AG08395 (cell line): ENCODE measurements at regions not wholly inside any gene's neighbourhood (a gene's known extent, or its start where the extent isn't known, plus 50 kb on each side); places are given as distances from the start of the nearest gene placed in this dataset.
A peak's percentile ranks its signal among the peaks of the same experiment; 100 is the strongest.

Source experiments
- DNase-seq: peaks from one replicate; pipeline ENCODE4 v3.0.0; 2012; ENCODE audit warnings: mixed read lengths, low spot score

DNA sequence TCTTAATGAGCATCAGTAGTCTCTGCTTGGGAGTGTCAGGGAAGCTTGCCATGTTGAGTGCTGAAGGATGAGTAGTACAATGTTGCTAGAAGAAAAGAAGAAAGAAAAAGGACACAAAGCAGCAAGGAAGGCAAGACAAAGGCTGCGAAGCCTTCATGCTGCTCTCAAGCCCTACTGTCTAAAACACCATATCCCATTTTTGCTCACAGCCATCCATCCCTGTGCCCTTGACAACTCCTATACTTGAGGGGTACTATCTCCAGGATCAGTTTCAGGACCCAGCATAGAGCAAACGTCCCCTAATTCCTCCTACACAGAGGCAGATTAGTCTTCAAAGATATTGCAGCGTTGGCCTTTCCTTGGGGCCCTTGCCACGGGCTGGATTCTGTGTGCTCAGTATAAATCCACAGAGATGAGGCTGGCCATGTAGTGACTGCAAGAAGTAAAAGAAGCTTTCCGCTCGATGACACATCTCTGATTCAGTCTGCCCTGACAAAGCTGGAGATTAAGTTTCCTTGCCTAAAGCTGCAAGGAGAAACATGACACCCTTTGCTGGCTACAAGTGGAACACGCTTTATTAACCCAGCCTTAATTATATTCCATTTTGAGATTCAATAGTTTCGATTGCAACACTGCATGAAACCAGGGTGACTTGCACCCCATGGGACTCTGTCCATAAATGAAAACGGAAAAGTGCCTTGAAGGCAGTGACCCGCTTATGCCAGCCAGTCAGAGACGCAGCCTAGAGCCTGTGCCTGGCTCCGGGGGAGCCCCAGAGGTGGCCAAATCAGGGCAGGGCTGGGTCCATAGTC, 304.6 kb downstream of the ACTL7B start:
- DNase-seq: peak; percentile 83

DNA sequence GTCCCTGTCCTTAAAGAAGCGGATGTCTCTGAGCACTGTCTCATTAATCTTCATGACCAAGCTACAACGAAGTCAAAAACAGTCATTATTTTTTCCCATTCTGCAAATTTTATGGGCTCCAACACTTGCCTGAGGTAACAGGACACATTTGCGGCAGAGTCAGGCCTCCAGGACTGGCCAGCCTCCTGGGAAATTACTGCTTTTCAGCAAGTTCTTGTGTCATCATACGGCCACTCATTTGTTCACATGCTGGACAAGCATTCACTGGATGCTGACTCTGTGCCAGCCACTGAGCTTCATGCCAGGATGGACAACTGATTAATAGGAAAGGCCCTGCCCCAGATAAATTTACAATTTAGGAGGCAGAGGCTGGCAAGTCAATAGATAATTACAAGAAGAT, 305.7 kb downstream of the ACTL7B start:
- DNase-seq: peak; percentile 61

DNA sequence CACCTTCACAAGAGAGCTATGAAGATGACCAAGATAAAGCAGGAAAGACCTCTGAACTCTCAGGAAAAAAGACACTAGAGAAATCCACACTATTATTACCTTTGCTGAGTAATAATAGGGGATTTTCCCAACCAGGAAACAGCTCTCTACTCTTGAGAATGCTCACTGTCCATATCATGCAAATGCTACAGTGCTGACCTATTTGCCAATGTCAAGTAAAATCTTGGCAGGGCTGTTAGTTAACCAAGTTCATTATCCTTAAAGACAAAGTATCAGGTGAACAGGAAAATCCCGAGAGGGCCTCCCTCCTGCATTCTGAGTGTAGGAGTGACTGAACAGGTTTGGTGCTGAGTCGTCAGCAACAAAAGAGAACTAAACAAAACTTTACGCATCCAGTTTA, 306.6 kb downstream of the ACTL7B start:
- DNase-seq: no peak

DNA sequence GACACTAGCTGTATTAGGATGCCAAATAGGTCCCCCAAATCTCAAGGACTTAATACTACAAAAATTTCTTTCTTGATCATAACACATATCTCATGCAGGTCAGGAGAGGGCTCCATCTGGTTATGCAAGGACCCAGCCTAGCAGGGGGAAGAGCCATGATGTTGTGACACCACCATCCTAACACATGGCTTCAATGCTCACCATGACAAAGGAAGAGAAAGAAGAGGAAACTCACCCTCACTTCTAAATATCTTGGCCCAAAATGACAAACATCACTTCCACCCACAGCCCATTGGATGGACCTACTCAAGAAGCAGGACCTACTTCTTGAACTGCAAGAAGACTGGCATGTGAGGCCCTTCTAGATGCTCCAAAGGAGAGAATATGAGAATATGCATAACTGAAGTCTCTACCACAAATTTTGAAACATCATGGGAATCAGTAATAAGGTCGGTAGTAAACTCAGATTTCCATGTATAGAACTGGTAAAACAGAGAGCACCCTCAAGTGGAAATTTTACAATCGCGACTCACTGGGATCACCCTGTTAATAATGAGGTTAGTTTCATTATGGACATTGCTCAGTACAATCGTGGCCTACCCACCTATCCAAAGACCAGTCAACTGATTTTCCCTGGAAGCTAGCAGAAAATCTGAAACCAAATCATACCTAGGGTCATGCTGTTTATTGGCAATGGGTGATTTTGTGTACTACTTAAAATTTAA, 308.2 kb downstream of the ACTL7B start:
- no peak for DNase-seq

DNA sequence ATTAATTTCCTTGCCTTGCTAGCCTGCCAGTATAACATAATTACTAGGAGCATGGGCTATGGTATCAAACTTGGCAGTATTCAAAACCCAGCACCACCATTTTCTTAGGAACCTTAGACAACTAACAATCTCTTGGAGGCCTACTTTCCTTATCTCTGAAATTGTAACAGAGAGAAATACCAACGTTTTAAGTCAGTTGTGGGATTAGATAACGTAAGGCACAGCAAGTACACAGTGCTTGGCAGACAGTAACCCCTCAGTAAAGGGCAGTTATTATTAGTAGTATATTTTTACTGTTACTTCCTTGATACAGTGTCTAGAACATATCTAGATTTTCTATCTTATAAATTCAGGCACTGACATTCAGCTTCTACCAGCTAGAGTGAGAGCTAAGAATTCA, 309.6 kb downstream of the ACTL7B start:
- no peak for DNase-seq

DNA sequence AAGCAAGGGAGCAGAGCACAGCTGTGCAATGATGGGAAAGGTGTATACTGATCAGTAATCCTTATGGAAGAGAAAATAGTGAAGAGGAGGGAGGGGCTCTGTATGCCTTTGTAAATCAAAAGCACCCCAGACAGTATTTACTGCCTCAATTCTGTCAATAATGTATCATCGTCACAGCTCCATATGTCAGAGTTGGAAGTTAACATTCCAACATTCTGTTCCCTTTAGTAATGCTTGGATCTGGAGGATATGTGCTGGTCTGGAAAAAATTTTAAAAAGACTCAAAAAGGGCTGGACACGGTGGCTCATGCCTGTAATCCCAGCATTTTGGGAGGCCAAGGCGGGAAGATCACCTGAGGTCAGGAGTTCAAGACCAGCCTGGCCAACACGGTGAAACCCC, 310.4 kb downstream of the ACTL7B start:
- DNase-seq: no peak

DNA sequence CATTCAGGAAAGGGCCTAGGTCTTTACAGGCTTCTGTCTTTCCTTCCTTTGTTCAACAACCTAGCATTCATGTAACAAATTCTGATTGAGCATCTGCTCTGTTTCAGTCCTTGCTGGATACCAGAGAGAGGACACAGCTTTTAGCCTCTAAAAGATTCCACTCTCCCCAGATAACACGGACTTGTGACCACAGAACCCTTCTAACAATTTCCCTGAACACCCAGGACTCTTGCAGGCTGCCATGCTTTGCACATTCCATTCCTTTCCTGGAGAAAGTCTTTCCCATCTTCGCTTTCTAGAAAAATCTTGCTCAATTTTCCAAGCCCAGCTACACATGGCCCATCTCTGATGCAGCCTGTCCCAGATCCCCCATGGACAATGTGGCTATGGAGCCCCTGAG, 310.9 kb downstream of the ACTL7B start:
- no peak for DNase-seq

DNA sequence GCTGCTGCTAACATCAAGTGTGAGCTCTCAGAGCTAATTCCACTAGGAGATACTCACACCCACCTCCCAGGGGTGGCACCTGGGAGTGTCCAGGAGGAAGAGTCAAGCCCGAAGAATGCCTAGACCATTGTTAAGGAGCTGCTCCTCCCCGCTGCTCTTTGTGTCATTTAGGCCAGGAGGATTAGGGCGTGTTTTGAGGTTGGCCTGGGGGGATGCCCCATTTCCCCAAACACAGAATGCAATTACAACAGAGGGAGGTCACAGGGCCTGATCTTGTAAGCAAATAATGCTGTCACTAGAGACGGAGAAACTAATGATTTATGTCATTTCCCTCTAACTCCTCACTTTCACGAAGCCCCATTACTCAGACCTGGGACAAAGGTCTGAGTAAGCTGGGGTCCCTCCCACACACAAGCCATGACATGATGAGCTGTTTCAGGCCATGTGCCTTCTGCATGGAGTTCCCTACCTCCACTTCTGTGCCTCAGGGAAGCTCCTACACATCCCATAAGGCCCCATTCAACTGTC, 312.5 kb downstream of the ACTL7B start:
- DNase-seq: peak; percentile 26

DNA sequence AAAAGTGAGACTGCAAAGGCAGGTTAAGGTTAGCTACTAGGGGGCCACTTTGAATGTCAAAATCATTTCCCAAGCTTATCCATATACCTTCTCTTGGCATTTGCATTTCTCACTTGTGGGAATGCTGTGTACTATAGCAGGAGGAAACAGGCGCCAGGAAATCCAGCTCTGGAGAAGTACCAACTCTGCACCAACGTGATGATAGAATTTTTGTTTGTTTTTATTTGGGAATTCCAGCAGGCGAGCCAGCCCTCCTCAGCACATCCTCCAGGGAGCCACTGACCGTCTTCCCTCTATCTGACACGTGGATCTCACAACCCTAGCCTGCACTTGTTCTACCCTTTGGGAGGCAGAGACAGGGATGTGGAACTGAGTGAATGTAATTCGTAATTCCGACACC, 318.0 kb downstream of the ACTL7B start:
- DNase-seq: no peak

DNA sequence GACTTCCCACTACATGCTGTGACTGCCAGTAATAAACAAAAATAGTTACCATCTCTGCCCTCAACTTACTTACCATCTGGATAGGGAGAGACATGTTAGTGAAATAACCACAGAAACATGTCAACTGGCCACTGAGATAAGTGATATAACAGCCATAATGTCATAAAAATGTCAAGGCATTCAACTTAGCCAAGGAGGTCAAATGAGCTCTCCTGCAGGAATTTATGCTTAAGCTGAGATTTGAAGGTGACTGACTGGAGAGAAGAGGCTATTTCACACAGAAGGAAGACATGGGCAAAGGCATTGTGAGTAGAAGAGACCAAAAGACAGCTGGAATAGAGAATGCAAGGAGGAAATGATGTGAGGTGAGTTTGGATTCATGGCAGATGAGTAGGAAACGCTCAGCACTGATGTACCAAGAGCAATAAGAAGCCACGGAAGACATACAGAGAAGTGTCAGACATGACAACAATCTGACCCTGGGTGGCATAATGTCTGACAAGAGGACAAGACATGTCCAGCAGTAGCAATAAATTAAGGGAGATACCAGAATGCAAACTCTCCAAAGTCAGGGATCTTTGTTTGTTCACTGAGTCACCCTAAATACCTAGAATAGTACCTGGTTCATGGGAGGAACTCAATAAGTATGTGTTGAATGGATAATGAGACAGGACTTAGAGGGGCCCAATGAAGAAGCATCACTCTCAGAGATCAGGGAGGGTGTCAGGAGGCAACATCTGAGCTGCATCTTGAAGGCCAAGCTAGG, 318.8 kb downstream of the ACTL7B start:
- DNase-seq: no peak

DNA sequence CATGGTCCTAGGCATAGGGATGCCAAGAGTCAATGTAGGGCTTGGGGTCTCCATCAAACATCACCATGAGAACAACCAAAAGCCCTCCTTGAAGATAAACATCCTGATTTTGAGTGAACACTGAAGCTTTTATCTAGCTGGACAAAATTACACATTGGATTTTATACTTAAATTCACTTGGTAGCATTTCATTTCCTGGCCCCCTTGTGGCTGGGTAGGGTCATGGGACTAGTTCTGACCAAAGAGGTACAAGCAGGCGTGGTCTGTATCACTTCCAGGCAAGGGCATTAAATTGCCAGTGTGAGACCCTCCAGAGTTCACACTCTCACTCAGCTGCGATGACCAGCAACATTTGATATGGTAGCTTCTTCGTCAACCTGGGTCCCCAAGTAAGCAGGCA, 320.3 kb downstream of the ACTL7B start:
- no peak for DNase-seq

DNA sequence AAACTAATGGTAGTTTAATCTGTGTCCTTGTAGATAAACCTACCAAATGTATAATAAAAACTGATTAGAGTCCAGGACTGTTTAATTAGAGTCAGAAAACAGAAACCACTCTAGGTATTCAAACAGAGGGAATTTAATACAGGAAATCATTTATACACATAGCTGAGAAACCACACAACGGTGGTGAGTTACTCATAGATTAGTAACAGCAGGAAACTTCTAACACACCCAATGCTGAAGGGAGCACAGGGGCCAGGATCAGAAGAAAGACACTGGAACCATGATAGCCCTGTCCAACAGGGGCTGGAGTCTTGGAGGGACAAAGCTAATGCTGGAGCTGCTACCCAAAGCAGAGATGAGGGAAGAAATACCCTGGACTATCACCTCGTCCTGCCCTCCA, 321.0 kb downstream of the ACTL7B start:
- DNase-seq: peak; percentile 87

DNA sequence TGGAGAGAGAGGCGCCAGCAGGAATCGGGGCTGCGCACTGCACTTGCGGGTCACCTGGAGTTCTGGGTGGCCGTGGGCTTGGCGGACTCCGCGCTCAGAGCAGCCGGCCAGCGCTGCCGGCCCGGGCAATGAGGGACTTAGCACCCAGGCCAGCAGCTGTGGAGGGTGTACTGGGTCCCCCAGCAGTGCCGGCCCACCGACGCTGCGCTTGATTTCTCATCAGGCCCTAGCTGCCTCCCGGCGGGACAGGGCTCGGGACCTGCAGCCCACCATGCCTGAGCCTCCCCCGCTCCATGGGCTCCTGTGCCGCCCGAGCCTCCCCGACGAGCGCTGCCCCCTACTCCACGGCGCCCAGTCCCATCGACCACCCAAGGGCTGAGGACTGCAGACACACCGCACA, 325.6 kb downstream of the ACTL7B start:
- DNase-seq: no peak

DNA sequence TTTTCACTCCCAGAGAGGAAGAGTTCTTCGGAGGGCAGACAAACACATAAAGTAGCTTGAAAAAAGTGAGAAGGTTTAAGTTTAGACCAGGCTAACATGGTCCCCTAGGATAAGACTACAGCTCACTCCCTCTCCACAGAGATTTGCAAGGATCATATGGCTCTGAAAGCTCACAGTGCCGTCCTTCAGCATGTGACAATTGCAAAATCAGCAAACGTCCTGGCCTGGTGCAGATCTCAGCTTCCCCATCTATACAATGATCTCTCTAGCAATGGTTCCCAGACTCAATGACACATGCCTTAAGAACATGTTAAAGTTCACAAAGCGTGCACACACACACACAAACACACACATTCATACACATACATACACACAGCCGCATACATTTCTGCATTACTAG, 327.6 kb downstream of the ACTL7B start:
- no peak for DNase-seq

DNA sequence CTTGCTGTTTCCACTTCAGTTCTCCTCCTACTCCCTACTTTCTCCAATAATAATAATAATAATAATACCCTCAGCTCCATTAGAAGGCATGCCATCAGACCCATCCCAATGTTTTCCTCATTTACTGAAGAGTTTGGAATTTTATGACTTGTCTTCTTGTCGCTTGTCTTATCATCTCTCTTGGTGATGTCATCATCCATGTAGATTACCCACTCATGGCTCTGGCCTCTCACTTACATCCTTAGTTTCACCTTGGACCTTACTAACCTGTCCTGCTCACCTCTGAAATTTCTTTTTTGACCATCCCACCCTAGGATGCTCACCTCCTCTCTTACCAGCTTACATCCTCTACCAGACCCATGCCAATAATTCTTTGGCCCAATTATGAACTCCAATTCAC, 329.3 kb downstream of the ACTL7B start:
- DNase-seq: no peak

DNA sequence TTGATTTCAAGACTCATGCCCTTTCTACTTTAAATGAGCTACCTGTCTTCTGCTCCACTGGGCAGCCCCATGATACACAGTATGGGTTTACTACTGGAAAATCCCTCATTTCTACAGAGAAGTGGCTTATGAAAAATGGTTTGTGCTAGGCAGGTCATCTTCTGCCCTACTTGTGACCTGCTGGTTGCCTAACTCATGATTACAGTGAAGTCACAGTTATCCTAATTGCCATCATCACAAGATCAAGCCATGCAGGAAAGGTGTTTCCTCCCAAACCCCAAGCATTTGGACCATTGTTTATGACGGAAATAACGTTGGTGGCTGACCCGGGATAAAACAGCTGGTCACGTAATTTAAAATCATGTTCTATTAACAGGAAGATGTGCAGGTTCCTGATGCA, 330.6 kb downstream of the ACTL7B start:
- DNase-seq: no peak

DNA sequence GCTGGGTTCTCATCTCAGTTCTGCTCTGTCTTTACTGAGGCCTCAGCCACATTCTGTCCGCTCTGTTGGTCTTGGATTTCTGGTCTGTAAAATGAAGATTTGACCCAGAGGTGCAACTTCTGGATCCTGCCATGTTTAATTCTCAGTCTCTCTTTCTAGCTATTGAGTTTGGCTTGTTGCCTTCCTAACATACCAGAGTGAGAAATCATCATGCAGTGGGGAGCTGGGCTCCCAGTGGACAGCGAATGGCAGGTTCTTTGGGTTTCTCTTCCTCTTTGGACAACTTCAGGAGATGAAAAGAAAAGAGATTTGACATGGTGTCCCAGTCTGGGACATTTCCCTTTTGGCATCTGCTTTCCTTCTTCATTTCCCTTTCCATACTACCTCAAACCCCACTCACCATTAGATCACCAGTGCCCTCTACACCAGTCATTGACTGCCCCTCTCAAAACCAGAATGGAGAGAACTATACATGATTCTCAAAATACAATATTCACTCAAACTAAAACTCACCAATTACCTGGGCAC, 334.7 kb downstream of the ACTL7B start:
- peak; percentile 70 for DNase-seq

DNA sequence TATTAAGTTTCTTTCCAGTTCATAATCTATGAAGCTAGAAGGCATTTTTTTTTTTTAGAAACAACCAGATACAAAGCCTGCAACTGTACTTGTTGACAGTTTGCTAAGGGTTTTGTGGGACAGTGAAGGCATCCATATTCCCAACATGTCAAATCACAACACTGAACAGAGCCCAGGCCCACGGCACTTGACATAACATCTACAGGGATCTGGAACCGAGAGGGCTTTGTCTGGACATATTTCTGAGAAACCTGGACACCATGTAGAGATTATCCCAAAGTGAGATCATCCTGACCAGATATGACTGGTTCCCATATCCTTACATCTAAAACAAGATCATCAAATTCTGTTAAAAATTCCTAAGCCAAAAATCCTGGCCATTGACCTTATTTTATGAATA, 336.3 kb downstream of the ACTL7B start:
- DNase-seq: no peak

DNA sequence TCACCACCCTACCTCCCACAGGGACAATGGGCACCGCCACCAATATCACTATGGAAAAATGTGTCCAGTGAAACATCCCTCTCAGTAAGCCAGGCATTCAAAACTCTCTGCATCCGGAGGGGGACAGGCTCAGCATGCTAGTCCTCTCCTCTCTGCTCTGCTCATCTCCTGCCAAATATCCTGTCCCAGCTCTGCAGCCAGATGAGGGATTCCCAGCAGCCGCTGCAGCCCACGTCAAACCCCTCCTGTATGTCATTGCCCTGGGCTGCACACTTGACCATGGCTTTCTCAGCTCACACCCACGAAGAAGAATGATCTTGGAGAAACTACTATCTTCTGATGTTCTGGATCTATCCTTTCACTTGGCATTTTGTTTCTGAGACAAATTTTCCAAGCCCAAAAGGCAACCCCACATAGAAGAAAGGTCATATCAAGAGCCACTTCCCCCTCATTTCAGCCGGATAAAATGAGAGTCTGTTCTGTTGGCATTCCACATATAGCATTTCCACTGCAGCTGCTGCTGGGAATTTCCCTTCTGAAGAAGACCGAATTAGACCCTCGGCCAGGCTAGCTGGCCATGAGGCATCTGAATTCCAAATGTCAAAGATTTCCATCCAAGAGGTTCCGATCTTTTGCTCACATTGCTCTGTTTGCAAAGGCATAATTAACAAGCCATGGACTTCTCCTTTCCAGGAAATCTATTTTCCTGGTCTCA, 338.0 kb downstream of the ACTL7B start:
- DNase-seq: peak; percentile 12

DNA sequence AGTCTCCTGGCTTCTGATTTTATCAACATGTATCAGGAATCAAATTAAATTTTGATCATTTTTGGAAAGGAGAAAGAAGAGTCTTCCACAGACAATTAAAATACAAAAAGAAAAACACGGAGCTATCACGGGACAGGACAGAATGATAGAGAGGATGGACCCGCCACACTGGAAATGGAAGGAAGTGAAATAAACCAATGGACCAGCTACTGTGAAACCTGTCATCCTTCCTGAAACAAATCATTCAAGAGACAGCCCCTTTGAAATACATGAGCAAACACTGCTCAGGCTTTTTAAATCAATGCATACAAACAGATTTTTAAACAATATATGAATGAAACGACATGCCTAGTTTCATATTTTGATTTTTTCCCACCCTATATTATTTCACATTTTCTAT, 339.4 kb downstream of the ACTL7B start:
- DNase-seq: no peak

DNA sequence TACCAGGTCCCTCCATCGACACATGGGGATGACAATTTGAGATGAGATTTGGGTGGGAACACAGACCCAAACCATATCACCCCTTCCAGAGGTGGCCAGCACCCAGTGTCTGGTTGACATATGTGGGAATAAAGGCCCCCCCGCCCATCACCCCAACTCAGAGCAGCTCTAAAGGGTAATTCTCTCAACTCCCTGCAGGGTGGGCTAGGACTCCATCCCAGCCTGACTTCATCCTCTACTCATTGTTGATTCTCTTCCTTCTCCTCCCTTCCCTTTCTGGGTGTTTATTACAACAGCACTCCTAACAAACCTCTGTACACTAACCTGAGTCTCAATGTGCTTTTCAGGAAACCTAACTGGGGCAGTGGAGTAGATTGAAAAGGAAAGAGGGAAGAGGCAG, 339.9 kb downstream of the ACTL7B start:
- DNase-seq: no peak
